ENCODE measurements at regions not wholly inside any gene's neighbourhood (a gene's known extent, or its start where the extent isn't known, plus 50 kb on each side); places are given as distances from the start of the nearest gene placed in this dataset.

GRCh38 chrX:140943513-140943912 lies 58.9 kb upstream of the SPANXB1 start:
- no peak for DNase-seq
- Mint-ChIP-seq H3K36me3 (ENCODE audit: low read depth) (no peaks in the 10 kb centered on the region), H3K27me3 (no peaks in the 10 kb centered on the region), H3K4me1 (no peaks in the 10 kb centered on the region), H3K4me3 (no peak overlapping the region), H3K27ac (no peak overlapping the region)
- ATAC-seq: no peak
- H3K9me3 ChIP-seq (ENCODE audit: control insufficient read depth, low read length, poor library complexity, severe bottlenecking): no peaks in the 10 kb centered on the region

GRCh38 chrX:140944710-140945109 lies 57.7 kb upstream of the SPANXB1 start:
- Mint-ChIP-seq H3K4me1 (no peaks in the 10 kb centered on the region), H3K4me3 (no peak overlapping the region), H3K27ac (no peak overlapping the region), H3K27me3 (no peaks in the 10 kb centered on the region), H3K36me3 (ENCODE audit: low read depth) (no peaks in the 10 kb centered on the region)
- no peaks in the 10 kb centered on the region for H3K9me3 ChIP-seq (ENCODE audit: control insufficient read depth, low read length, poor library complexity, severe bottlenecking)
- no peak for DNase-seq
- ATAC-seq: no peak

- ATAC-seq (no peak), DNase-seq (no peak)
- Mint-ChIP-seq H3K4me1 (no peaks in the 10 kb centered on the region), H3K36me3 (ENCODE audit: low read depth) (no peaks in the 10 kb centered on the region), H3K27me3 (no peaks in the 10 kb centered on the region), H3K27ac (no peak overlapping the region), H3K4me3 (no peak overlapping the region)
- no peaks in the 10 kb centered on the region for H3K9me3 ChIP-seq (ENCODE audit: control insufficient read depth, low read length, poor library complexity, severe bottlenecking)
Measured at GRCh38 chrX:140948827-140949226, 53.6 kb upstream of the SPANXB1 start.

- Mint-ChIP-seq H3K4me1 (no peaks in the 10 kb centered on the region), H3K27me3 (no peaks in the 10 kb centered on the region), H3K27ac (no peak overlapping the region), H3K36me3 (ENCODE audit: low read depth) (no peaks in the 10 kb centered on the region), H3K4me3 (no peak overlapping the region)
- H3K9me3 ChIP-seq (ENCODE audit: control insufficient read depth, low read length, poor library complexity, severe bottlenecking): no peaks in the 10 kb centered on the region
- ATAC-seq (no peak), DNase-seq (no peak)
Measured at GRCh38 chrX:140949233-140949632, 53.2 kb upstream of the SPANXB1 start.
